Fibroblast of pulmonary artery (primary cell): ENCODE measurements at regions not wholly inside any gene's neighbourhood (a gene's known extent, or its start where the extent isn't known, plus 50 kb on each side); places are given as distances from the start of the nearest gene placed in this dataset.
"Not testable (repeated sequence)": the region's sequence is repeated elsewhere in the genome, so short reads cannot be mapped to it uniquely, and the experiment has no call there.

Source experiments
- DNase-seq: peaks from one replicate; pipeline ENCODE4 v3.0.0-alpha.2; 2010; ENCODE audit warnings: low read depth
- H3K4me3 ChIP-seq: replicated peaks from 2 replicates; pipeline ENCODE4 v1.5.1; 2011; ENCODE audit warnings: low read depth, mild to moderate bottlenecking, control low read depth, low read length, moderate library complexity
- CTCF ChIP-seq: IDR thresholded peaks from 2 replicates; pipeline ENCODE4 v1.5.1; 2011; ENCODE audit warnings: mild to moderate bottlenecking, control low read depth, low read length, inconsistent platforms; ENCODE audit errors: missing control alignments

- peak; percentile 92 for DNase-seq
- no peak for TF ChIP-seq CTCF
Observed at GRCh38 chr5:167294882-167295680, 996.4 kb upstream of the WWC1 start.

GRCh38 chr5:167295681-167296005, 995.8 kb upstream of the WWC1 start:
- TF ChIP-seq CTCF: no peak
- DNase-seq: peak; percentile 35
- H3K4me3 ChIP-seq: no peak overlapping the region

More at GRCh38 chr5:167294882-167295680, 996.4 kb upstream of the WWC1 start:
- no peak overlapping the region for H3K4me3 ChIP-seq

GRCh38 chr5:167296066-167296465, 995.4 kb upstream of the WWC1 start:
- H3K4me3 ChIP-seq: no peak overlapping the region
- DNase-seq: no peak
- TF ChIP-seq CTCF: no peak

GRCh38 chr5:167296661-167297060, 994.8 kb upstream of the WWC1 start:
- TF ChIP-seq CTCF: no peak
- H3K4me3 ChIP-seq: no peak overlapping the region
- DNase-seq: no peak

GRCh38 chr5:167299861-167300260, 991.6 kb upstream of the WWC1 start:
- not testable (repeated sequence) for H3K4me3 ChIP-seq

GRCh38 chr5:167303582-167303981, 987.9 kb upstream of the WWC1 start:
- no peak for DNase-seq
- TF ChIP-seq CTCF: no peak
- no peak overlapping the region for H3K4me3 ChIP-seq

More at GRCh38 chr5:167299861-167300260, 991.6 kb upstream of the WWC1 start:
- DNase-seq: not testable (repeated sequence)

- DNase-seq: no peak
Observed at GRCh38 chr5:167304834-167305469, 986.5 kb upstream of the WWC1 start.

More at GRCh38 chr5:167304834-167305469, 986.5 kb upstream of the WWC1 start:
- no peak overlapping the region for H3K4me3 ChIP-seq
- TF ChIP-seq CTCF: no peak
